ENCODE measurements at regions not wholly inside any gene's neighbourhood (a gene's known extent, or its start where the extent isn't known, plus 50 kb on each side); places are given as distances from the start of the nearest gene placed in this dataset.
"Not testable (repeated sequence)": the region's sequence is repeated elsewhere in the genome, so short reads cannot be mapped to it uniquely, and the experiment has no call there.

DNA sequence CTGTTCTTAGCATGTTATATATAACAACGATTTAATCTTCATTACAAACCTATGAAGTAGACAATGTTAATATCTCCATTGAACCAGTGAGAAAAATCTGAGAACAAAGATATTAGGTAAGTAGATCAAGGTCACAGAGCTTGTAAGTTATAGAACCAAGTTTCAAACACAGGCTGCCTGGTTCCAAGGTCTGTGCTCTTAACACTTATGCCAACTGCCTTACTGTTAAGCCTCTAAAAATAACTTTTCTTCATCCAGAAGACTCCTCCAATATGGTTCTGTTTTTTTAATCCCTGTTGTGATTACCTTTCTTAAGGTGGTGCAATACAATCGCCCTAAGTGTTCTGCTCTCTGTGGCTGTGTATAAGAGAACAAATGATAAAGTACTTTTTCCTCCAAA, 282.0 kb upstream of the GRID2 start:
- DNase-seq (ENCODE audit: low spot score): no peak
- H3K27ac Mint-ChIP-seq: no peak overlapping the region
- CTCF ChIA-PET: no interaction called here
- H3K36me3 Mint-ChIP-seq: peaks cover 12% of the 10 kb centered on the region
- peaks cover 29% of the 10 kb centered on the region for H3K9me3 Mint-ChIP-seq
- no peak for ATAC-seq
- POLR2A ChIA-PET: no interaction called here
- peaks cover 9% of the 10 kb centered on the region for H3K27me3 Mint-ChIP-seq (ENCODE audit: low read depth)
- TF ChIP-seq MYBL2 (CRISPR knock-in tag; IDR thresholded peaks at IDR 0.05) (no peak), ARID4B (CRISPR knock-in tag; IDR thresholded peaks at IDR 0.05; ENCODE audit: borderline replicate concordance) (no peak)
- H3K4me3 Mint-ChIP-seq: no peak overlapping the region
- H3K4me1 Mint-ChIP-seq: peaks cover 5% of the 10 kb centered on the region; the same call in 1 of the 2 replicates

DNA sequence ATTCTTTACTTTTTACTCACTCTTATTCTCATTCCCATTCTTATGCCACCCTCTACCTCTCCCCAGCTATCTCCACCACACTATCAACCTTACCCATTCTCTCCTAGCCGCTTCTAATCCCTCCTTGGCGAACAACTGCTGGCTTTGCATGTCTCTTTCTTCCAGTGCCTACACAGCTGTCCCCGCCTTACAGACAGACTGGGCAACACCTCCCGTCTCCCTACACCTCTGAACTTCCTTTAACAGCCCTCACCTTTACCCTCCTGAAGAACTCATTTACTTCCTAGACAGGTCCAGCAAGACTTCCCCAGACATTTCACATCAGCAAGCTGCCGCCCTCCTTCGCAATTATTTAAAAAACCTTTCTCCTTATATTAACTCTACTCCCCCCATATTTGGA, 274.9 kb upstream of the GRID2 start:
- H3K27me3 Mint-ChIP-seq (ENCODE audit: low read depth); H3K36me3 Mint-ChIP-seq; CTCF ChIA-PET; H3K27ac Mint-ChIP-seq; DNase-seq (ENCODE audit: low spot score); H3K9me3 Mint-ChIP-seq; H3K4me3 Mint-ChIP-seq; H3K4me1 Mint-ChIP-seq; ATAC-seq; POLR2A ChIA-PET: not testable (repeated sequence)

GRCh38 chr4:92031825-92032224, 271.9 kb upstream of the GRID2 start:
- POLR2A ChIA-PET: no interaction called here
- no peaks in the 10 kb centered on the region for H3K27me3 Mint-ChIP-seq (ENCODE audit: low read depth)
- no peak for DNase-seq (ENCODE audit: low spot score)
- no peaks in the 10 kb centered on the region for H3K9me3 Mint-ChIP-seq
- CTCF ChIA-PET: no interaction called here
- no peak overlapping the region for H3K27ac Mint-ChIP-seq
- peaks cover 24% of the 10 kb centered on the region for H3K4me1 Mint-ChIP-seq
- 0 out of 2 replicates have a peak, but pooled peaks cover 2% of the 10 kb centered on the region for H3K36me3 Mint-ChIP-seq
- no peak for ATAC-seq
- TF ChIP-seq HMGXB4 (CRISPR knock-in tag; IDR thresholded peaks at IDR 0.05) (no peak), SMAD3 (CRISPR knock-in tag; IDR thresholded peaks at IDR 0.05; ENCODE audit: borderline replicate concordance) (no peak), JUN (CRISPR knock-in tag; IDR thresholded peaks at IDR 0.05) (no peak), JAZF1 (CRISPR knock-in tag; IDR thresholded peaks at IDR 0.05) (no peak), ZNF416 (CRISPR knock-in tag; IDR thresholded peaks at IDR 0.05) (no peak), ARID4B (CRISPR knock-in tag; IDR thresholded peaks at IDR 0.05; ENCODE audit: borderline replicate concordance) (no peak), E2F5 (CRISPR knock-in tag; IDR thresholded peaks at IDR 0.05) (no peak), HMGA2 (CRISPR knock-in tag; IDR thresholded peaks at IDR 0.05) (no peak), CTCF (IDR thresholded peaks at IDR 0.05) (no peak), SOX15 (CRISPR knock-in tag; IDR thresholded peaks at IDR 0.05) (no peak), GABPB1 (CRISPR knock-in tag; IDR thresholded peaks at IDR 0.05) (no peak)
- TF ChIP-seq, protein P1, sequence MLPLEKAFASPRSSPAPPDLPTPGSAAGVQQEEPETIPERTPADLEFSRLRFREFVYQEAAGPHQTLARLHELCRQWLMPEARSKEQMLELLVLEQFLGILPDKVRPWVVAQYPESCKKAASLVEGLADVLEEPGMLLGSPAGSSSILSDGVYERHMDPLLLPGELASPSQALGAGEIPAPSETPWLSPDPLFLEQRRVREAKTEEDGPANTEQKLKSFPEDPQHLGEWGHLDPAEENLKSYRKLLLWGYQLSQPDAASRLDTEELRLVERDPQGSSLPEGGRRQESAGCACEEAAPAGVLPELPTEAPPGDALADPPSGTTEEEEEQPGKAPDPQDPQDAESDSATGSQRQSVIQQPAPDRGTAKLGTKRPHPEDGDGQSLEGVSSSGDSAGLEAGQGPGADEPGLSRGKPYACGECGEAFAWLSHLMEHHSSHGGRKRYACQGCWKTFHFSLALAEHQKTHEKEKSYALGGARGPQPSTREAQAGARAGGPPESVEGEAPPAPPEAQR (CRISPR knock-in tag; IDR thresholded peaks at IDR 0.05): no peak
- H3K4me3 Mint-ChIP-seq: no peak overlapping the region
